GM12878 (cell line): ENCODE measurements at regions not wholly inside any gene's neighbourhood (a gene's known extent, or its start where the extent isn't known, plus 50 kb on each side); places are given as distances from the start of the nearest gene placed in this dataset.

ENCODE experiments used
- CHD1 ChIP-seq: IDR thresholded peaks from 2 replicates; pipeline ENCODE4 v1.6.1; 2012; ENCODE audit warnings: low read depth, low read length, improper control_type of control experiment
- STAT3 ChIP-seq: IDR thresholded peaks from 2 replicates; pipeline ENCODE4 v1.6.1; 2011; ENCODE audit warnings: low read depth, low read length, improper control_type of control experiment
- YBX1 ChIP-seq: fragments of 450-650 bp; IDR thresholded peaks from 2 replicates; pipeline ENCODE4 v1.6.1; 2016; ENCODE audit warnings: antibody characterized with exemption
- ZNF24 ChIP-seq: fragments of 450-650 bp; IDR thresholded peaks from 2 replicates; pipeline ENCODE4 v1.6.1; 2017; ENCODE audit warnings: antibody characterized with exemption, mild to moderate bottlenecking
- TF ChIP-seq, protein P1 (sequence below): fragments of 150-350 bp; IDR thresholded peaks from 2 replicates; pipeline ENCODE4 v1.6.1; 2016; ENCODE audit warnings: low read depth, low read length
- TF ChIP-seq, protein P2 (sequence below): IDR thresholded peaks from 2 replicates; pipeline ENCODE4 v1.6.1; 2011; ENCODE audit warnings: borderline replicate concordance, low read depth, mild to moderate bottlenecking, moderate library complexity, mixed read lengths, low read length; ENCODE audit not compliant: insufficient read depth; ENCODE audit errors: extremely low read length
- TF ChIP-seq, protein P3 (sequence below): fragments of 450-650 bp; IDR thresholded peaks from 2 replicates; pipeline ENCODE4 v1.6.1; 2017; ENCODE audit warnings: mild to moderate bottlenecking

DNA sequence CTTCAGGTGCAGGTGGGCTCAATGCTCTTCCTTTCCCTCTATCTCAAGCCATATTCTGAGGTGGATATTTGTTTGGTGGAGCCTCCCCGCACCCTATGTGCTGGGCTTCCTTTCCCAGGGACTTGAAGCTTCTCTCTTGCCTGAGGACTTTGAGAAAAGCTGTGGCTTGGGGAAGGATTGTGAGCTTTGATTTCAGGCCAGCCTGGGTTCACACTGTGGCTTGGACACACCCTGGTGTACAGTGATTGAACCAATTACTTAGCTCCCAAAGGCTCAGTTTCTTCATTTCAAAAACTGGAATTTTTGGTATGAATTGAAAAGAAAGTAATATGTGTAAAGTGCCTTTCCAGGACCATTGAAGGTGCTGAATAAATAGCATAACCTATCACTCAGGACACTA, 224.5 kb upstream of the GLI3 start (continued):
- TF ChIP-seq, protein P1, sequence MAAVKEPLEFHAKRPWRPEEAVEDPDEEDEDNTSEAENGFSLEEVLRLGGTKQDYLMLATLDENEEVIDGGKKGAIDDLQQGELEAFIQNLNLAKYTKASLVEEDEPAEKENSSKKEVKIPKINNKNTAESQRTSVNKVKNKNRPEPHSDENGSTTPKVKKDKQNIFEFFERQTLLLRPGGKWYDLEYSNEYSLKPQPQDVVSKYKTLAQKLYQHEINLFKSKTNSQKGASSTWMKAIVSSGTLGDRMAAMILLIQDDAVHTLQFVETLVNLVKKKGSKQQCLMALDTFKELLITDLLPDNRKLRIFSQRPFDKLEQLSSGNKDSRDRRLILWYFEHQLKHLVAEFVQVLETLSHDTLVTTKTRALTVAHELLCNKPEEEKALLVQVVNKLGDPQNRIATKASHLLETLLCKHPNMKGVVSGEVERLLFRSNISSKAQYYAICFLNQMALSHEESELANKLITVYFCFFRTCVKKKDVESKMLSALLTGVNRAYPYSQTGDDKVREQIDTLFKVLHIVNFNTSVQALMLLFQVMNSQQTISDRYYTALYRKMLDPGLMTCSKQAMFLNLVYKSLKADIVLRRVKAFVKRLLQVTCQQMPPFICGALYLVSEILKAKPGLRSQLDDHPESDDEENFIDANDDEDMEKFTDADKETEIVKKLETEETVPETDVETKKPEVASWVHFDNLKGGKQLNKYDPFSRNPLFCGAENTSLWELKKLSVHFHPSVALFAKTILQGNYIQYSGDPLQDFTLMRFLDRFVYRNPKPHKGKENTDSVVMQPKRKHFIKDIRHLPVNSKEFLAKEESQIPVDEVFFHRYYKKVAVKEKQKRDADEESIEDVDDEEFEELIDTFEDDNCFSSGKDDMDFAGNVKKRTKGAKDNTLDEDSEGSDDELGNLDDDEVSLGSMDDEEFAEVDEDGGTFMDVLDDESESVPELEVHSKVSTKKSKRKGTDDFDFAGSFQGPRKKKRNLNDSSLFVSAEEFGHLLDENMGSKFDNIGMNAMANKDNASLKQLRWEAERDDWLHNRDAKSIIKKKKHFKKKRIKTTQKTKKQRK: no peak
- TF ChIP-seq CHD1: no peak
- no peak for TF ChIP-seq ZNF24
- TF ChIP-seq, protein P2, sequence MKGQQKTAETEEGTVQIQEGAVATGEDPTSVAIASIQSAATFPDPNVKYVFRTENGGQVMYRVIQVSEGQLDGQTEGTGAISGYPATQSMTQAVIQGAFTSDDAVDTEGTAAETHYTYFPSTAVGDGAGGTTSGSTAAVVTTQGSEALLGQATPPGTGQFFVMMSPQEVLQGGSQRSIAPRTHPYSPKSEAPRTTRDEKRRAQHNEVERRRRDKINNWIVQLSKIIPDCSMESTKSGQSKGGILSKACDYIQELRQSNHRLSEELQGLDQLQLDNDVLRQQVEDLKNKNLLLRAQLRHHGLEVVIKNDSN: no peak
- TF ChIP-seq, protein P3, sequence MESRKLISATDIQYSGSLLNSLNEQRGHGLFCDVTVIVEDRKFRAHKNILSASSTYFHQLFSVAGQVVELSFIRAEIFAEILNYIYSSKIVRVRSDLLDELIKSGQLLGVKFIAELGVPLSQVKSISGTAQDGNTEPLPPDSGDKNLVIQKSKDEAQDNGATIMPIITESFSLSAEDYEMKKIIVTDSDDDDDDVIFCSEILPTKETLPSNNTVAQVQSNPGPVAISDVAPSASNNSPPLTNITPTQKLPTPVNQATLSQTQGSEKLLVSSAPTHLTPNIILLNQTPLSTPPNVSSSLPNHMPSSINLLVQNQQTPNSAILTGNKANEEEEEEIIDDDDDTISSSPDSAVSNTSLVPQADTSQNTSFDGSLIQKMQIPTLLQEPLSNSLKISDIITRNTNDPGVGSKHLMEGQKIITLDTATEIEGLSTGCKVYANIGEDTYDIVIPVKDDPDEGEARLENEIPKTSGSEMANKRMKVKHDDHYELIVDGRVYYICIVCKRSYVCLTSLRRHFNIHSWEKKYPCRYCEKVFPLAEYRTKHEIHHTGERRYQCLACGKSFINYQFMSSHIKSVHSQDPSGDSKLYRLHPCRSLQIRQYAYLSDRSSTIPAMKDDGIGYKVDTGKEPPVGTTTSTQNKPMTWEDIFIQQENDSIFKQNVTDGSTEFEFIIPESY: no peak
- no peak for TF ChIP-seq STAT3
- TF ChIP-seq YBX1: no peak
